ENCODE measurements at regions not wholly inside any gene's neighbourhood (a gene's known extent, or its start where the extent isn't known, plus 50 kb on each side); places are given as distances from the start of the nearest gene placed in this dataset.
"Not testable (repeated sequence)": the region's sequence is repeated elsewhere in the genome, so short reads cannot be mapped to it uniquely, and the experiment has no call there.

- H3K4me3 ChIP-seq (ENCODE audit: low read depth, low read length), result peak overlapping the region; percentile 16
- no peak for DNase-seq (ENCODE audit: low read depth)
- TF ChIP-seq, protein P1, sequence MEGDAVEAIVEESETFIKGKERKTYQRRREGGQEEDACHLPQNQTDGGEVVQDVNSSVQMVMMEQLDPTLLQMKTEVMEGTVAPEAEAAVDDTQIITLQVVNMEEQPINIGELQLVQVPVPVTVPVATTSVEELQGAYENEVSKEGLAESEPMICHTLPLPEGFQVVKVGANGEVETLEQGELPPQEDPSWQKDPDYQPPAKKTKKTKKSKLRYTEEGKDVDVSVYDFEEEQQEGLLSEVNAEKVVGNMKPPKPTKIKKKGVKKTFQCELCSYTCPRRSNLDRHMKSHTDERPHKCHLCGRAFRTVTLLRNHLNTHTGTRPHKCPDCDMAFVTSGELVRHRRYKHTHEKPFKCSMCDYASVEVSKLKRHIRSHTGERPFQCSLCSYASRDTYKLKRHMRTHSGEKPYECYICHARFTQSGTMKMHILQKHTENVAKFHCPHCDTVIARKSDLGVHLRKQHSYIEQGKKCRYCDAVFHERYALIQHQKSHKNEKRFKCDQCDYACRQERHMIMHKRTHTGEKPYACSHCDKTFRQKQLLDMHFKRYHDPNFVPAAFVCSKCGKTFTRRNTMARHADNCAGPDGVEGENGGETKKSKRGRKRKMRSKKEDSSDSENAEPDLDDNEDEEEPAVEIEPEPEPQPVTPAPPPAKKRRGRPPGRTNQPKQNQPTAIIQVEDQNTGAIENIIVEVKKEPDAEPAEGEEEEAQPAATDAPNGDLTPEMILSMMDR (conservative IDR thresholded peaks at IDR 0.05; ENCODE audit: low read depth, low read length), result no peak
These were observed 117.3 kb upstream of the LPCAT1 start for GRCh38 chr5:1641041-1641440.

DNA sequence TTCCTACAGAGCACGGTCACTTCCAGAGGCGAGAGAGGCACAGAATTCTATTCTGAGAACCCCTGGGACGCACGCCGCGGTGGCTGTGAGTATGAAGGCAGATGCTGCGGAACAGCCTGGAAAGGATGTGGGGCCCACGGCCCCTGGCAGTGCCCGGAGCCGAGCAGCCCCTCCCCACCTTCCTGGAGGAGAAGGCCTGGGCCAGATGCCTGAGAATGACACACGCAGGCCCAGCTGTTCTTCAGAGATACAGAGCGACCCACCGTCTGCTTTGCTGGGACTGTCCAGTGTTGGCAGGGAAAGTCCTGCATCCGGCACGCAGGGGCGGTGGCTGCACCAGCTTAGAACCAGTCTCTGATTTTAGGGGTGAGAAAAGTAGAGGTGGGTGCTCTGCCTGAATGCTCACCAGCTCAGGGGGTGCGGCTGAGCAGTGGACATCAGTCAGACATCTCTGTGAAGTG is 116.7 kb upstream of the LPCAT1 start:
- DNase-seq (ENCODE audit: low read depth), result no peak
- TF ChIP-seq, protein P1 (conservative IDR thresholded peaks at IDR 0.05; ENCODE audit: low read depth, low read length), result no peak
- no peak overlapping the region for H3K4me3 ChIP-seq (ENCODE audit: low read depth, low read length)

GRCh38 chr5:1639757-1640156 is 116.0 kb upstream of the LPCAT1 start:
- TF ChIP-seq, protein P1 (conservative IDR thresholded peaks at IDR 0.05; ENCODE audit: low read depth, low read length), result no peak
- H3K4me3 ChIP-seq (ENCODE audit: low read depth, low read length), result no peak overlapping the region
- no peak for DNase-seq (ENCODE audit: low read depth)

GRCh38 chr5:1638658-1639400 is 115.1 kb upstream of the LPCAT1 start:
- DNase-seq (ENCODE audit: low read depth), result no peak
- TF ChIP-seq, protein P1 (conservative IDR thresholded peaks at IDR 0.05; ENCODE audit: low read depth, low read length), result no peak
- no peak overlapping the region for H3K4me3 ChIP-seq (ENCODE audit: low read depth, low read length)

DNA sequence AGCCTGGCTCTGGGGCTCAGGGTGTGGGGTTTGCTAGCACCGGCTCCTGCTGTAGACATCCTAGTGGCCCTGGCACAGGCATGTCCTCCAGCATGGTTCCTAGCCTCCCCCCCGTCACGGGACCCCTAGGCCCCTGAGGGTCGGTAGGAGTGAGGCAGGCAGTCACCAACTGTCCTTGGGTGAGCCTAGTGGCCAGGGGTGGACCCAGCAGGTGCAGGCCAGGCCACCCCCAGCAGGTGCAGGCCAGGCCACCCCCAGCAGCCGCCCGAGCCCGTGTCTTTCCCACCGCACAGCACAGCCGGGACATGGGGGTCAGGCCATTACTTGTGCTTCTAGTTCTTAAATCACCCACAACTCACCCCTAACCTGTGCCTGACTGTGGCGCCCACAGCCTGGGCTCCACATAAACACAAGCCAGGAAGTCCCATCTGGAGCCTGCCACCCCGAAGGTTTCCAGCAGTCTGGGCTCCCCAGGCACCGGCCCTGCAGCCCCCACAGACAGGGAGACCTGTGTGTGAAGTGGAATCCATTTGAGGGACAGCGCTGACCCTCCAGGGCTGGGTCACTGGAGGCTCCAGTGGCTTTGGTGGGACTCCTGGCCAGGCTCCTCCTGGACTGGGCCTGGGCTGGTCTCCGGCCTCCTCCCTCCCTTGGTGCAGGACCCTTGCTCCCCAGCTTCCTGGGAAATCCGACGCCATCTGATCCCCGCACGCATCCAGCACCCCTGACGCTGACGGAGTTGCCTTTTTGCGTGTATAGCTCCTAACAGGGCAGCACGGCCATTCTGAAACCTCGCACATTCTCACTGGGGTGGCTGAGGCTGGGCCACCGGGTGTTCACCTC is 114.1 kb upstream of the LPCAT1 start:
- TF ChIP-seq, protein P1 (conservative IDR thresholded peaks at IDR 0.05; ENCODE audit: low read depth, low read length), result no peak
- DNase-seq (ENCODE audit: low read depth), result no peak

DNA sequence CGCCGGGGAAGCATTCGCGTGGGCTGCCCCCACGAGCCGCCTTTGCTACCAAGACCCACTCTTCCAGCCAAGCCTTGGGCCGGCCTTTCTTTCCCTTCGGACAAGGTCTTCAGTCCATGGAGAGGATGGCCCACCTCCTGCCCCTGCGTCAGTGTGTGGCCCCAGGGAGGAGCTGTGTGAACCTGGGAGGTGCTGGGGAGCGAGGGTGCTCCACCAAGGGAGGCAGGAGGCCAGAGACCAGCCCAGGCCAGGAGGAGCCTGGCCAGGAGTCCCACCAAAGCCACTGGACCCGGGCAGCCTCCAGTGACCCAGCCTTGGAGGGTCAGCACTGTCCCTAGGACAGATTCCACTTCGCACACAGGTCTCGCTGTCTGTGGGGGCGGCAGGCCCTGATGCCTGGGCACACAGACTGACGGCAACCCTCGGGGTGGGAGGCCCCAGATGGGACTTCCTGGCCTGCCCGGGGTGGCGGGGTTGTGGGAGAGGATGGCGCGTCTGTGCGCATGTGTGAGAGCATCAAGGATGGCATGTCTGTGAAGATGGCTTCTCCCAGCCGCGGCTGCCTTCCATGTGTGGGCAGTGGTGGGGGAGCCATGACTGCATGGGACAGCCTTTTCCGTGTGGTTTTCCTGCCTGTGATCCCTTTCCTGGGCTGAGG is 113.3 kb upstream of the LPCAT1 start:
- H3K4me3 ChIP-seq (ENCODE audit: low read depth, low read length), result no peak overlapping the region
- TF ChIP-seq, protein P1 (conservative IDR thresholded peaks at IDR 0.05; ENCODE audit: low read depth, low read length), result no peak
- DNase-seq (ENCODE audit: low read depth), result no peak

More for the DNA sequence above, 114.1 kb upstream of the LPCAT1 start:
- H3K4me3 ChIP-seq (ENCODE audit: low read depth, low read length), result no peak overlapping the region

GRCh38 chr5:1636208-1636770 is 112.5 kb upstream of the LPCAT1 start:
- H3K4me3 ChIP-seq (ENCODE audit: low read depth, low read length); DNase-seq (ENCODE audit: low read depth): not testable (repeated sequence)

GRCh38 chr5:1635477-1635876 is 111.7 kb upstream of the LPCAT1 start:
- not testable (repeated sequence) for DNase-seq (ENCODE audit: low read depth); H3K4me3 ChIP-seq (ENCODE audit: low read depth, low read length)
